ENCODE measurements at regions not wholly inside any gene's neighbourhood (a gene's known extent, or its start where the extent isn't known, plus 50 kb on each side); places are given as distances from the start of the nearest gene placed in this dataset.

DNA sequence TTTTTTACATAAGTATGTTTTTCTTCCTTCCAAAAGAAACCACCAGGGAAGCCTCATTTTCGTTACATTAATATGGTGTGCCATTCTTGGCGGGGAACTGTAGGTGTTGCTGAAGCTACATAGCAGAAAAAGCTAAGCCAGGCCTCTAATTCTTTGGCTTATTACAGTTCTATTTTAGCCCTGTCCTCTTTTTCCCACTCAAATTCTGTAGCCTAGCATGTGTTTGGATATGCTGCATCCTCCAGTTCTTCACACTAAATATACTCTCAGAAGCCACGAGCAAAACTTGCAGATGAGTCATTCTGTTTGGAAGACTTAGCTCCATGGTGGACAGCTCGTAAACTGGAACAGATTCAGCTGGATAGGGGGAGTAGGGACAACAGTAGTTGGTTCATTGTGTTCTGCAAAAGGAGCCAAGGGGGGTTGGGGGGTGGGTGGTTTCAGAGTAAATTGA lies 369.4 kb downstream of the TMEM161B start:
- SMC1A ChIA-PET (ENCODE audit: uncharacterized antibody, unreplicated experiment), result interaction anchor here (0.8 kb wide), 1 partner anchor 12 kb away, joined by 3 read pairs; no protein-coding TSS in a partner anchor

DNA sequence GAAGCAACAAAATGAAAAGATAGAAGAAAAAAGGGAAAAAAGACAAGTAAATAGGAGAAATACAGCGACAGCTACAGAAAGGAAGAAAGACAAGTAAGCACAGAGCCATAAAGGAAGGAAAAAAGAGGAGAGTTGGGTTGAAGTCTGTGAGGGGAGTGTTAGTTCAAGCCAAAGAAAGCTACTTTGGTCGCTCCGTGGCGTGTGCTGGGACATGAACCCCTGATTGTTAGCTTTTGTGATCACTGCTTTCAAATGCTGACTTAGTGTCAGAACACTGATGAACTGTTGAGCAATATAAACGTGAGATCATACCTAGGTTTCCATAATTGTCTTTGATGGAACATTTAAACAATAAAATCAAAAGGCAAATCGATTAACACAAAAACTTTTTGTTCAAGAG lies 370.1 kb downstream of the TMEM161B start:
- H3K27ac ChIP-seq (ENCODE audit: control insufficient read depth, insufficient read depth), result no peak overlapping the region
- H3K36me3 ChIP-seq (ENCODE audit: control insufficient read depth in 2 of 2, insufficient read depth in 2 of 2, low read length in 1 of 2), result no peaks in the 10 kb centered on the region
- no peaks in the 10 kb centered on the region for H3K79me2 ChIP-seq (ENCODE audit: control insufficient read depth, insufficient read depth, low read length)
- 37% methylated on average over 6 of the region's 6 CpGs for WGBS (ENCODE audit: insufficient coverage, insufficient replicate concordance, low lambda C conversion rate, missing lambda C conversion rate)
- BruUV-seq (replicated peaks), result no TSS peak
- ChIA-PET POLR2A (no interaction called here), RAD21 (ENCODE audit: unreplicated experiment) (interaction anchor here (0.7 kb wide), 1 partner anchor 18 kb away, joined by 3 read pairs; no protein-coding TSS in a partner anchor), CTCF (interaction anchor here (0.8 kb wide), 1 partner anchor 117 kb away, joined by 4 read pairs; no protein-coding TSS in a partner anchor), SMC1A (ENCODE audit: uncharacterized antibody, unreplicated experiment) (interaction anchor here (1.1 kb wide), 1 partner anchor 20 kb away, joined by 3 read pairs; no protein-coding TSS in a partner anchor)
- intact Hi-C loops (cut with micrococcal nuclease; ENCODE audit: unreplicated experiment) (no loop called here), in situ Hi-C loops (cut with MboI) (no loop called here)
- H3K9me3 ChIP-seq (replicated peaks; ENCODE audit: control insufficient read depth, insufficient read depth, low read length), result no peaks in the 10 kb centered on the region
- no peak overlapping the region for H3K9ac ChIP-seq (ENCODE audit: control insufficient read depth, insufficient read depth, low read length)
- H4K20me1 ChIP-seq (ENCODE audit: control insufficient read depth, insufficient read depth), result no peaks in the 10 kb centered on the region
- FAIRE-seq, result no peak
- H3K4me1 ChIP-seq (ENCODE audit: control insufficient read depth, insufficient read depth, low read length), result no peaks in the 10 kb centered on the region
- H3K27me3 ChIP-seq (replicated peaks in 1 of 2; ENCODE audit: control insufficient read depth in 2 of 2, insufficient read depth in 2 of 2, low read length in 1 of 2), result peaks cover 0 to 1% of the 10 kb centered on the region in 2 experiments; a peak in 2 of 4 replicates
- no peak overlapping the region for H3K4me3 ChIP-seq
- no peak overlapping the region for H3K4me2 ChIP-seq (ENCODE audit: control insufficient read depth, insufficient read depth)
- H2AFZ ChIP-seq (ENCODE audit: control insufficient read depth, low read depth, low read length), result no peak overlapping the region
- no peak for ATAC-seq
- DNase-seq (ENCODE audit: low read depth, low spot score), result no peak
- TF ChIP-seq, protein P1, sequence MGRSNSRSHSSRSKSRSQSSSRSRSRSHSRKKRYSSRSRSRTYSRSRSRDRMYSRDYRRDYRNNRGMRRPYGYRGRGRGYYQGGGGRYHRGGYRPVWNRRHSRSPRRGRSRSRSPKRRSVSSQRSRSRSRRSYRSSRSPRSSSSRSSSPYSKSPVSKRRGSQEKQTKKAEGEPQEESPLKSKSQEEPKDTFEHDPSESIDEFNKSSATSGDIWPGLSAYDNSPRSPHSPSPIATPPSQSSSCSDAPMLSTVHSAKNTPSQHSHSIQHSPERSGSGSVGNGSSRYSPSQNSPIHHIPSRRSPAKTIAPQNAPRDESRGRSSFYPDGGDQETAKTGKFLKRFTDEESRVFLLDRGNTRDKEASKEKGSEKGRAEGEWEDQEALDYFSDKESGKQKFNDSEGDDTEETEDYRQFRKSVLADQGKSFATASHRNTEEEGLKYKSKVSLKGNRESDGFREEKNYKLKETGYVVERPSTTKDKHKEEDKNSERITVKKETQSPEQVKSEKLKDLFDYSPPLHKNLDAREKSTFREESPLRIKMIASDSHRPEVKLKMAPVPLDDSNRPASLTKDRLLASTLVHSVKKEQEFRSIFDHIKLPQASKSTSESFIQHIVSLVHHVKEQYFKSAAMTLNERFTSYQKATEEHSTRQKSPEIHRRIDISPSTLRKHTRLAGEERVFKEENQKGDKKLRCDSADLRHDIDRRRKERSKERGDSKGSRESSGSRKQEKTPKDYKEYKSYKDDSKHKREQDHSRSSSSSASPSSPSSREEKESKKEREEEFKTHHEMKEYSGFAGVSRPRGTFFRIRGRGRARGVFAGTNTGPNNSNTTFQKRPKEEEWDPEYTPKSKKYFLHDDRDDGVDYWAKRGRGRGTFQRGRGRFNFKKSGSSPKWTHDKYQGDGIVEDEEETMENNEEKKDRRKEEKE (IDR thresholded peaks at IDR 0.05), result no peak
- no peak for TF ChIP-seq CHD2 (IDR thresholded peaks at IDR 0.05; ENCODE audit: borderline replicate concordance, low read depth, low read length)
- no peak for TF ChIP-seq NFYB (IDR thresholded peaks at IDR 0.05; ENCODE audit: insufficient read depth, low read depth, low read length)
- TF ChIP-seq NBN (IDR thresholded peaks at IDR 0.05), result no peak
- TF ChIP-seq FOXK2 (IDR thresholded peaks at IDR 0.05), result no peak
- no peak for TF ChIP-seq RAD21 (IDR thresholded peaks at IDR 0.05; ENCODE audit: insufficient read depth, low read depth, low read length)
- TF ChIP-seq, protein P2, sequence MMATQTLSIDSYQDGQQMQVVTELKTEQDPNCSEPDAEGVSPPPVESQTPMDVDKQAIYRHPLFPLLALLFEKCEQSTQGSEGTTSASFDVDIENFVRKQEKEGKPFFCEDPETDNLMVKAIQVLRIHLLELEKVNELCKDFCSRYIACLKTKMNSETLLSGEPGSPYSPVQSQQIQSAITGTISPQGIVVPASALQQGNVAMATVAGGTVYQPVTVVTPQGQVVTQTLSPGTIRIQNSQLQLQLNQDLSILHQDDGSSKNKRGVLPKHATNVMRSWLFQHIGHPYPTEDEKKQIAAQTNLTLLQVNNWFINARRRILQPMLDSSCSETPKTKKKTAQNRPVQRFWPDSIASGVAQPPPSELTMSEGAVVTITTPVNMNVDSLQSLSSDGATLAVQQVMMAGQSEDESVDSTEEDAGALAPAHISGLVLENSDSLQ (IDR thresholded peaks at IDR 0.05), result no peak
- no peak for TF ChIP-seq RELA (IDR thresholded peaks at IDR 0.05; ENCODE audit: borderline replicate concordance, partially characterized antibody)

More for the DNA sequence above, 369.4 kb downstream of the TMEM161B start:
- Histone ChIP-seq H3K27me3 (replicated peaks in 1 of 2; ENCODE audit: control insufficient read depth in 2 of 2, insufficient read depth in 2 of 2, low read length in 1 of 2) (peaks cover 0 to 1% of the 10 kb centered on the region in 2 experiments; a peak in 2 of 4 replicates), H3K4me3 (no peak overlapping the region), H3K9ac (ENCODE audit: control insufficient read depth, insufficient read depth, low read length) (no peak overlapping the region), H4K20me1 (ENCODE audit: control insufficient read depth, insufficient read depth) (no peaks in the 10 kb centered on the region), H2AFZ (ENCODE audit: control insufficient read depth, low read depth, low read length) (no peak overlapping the region), H3K4me2 (ENCODE audit: control insufficient read depth, insufficient read depth) (no peak overlapping the region), H3K9me3 (replicated peaks; ENCODE audit: control insufficient read depth, insufficient read depth, low read length) (no peaks in the 10 kb centered on the region), H3K4me1 (ENCODE audit: control insufficient read depth, insufficient read depth, low read length) (no peaks in the 10 kb centered on the region), H3K27ac (ENCODE audit: control insufficient read depth, insufficient read depth) (no peak overlapping the region), H3K79me2 (ENCODE audit: control insufficient read depth, insufficient read depth, low read length) (no peaks in the 10 kb centered on the region), H3K36me3 (ENCODE audit: control insufficient read depth in 2 of 2, insufficient read depth in 2 of 2, low read length in 1 of 2) (no peaks in the 10 kb centered on the region)
- WGBS (ENCODE audit: insufficient coverage, insufficient replicate concordance, low lambda C conversion rate, missing lambda C conversion rate), result 18% methylated on average over 4 of the region's 4 CpGs
- no TSS peak for BruUV-seq (replicated peaks)
- in situ Hi-C loops (cut with MboI) (no loop called here), intact Hi-C loops (cut with micrococcal nuclease; ENCODE audit: unreplicated experiment) (no loop called here)
- ChIA-PET CTCF (interaction anchor here (0.8 kb wide), 1 partner anchor 1601 kb away, joined by 3 read pairs; no protein-coding TSS in a partner anchor), RAD21 (ENCODE audit: unreplicated experiment) (no interaction called here), POLR2A (no interaction called here)
- TF ChIP-seq NR2F1 (conservative IDR thresholded peaks at IDR 0.05) (no peak), NFYA (IDR thresholded peaks at IDR 0.05; ENCODE audit: borderline replicate concordance, low read depth, low read length) (no peak)
- TF ChIP-seq, protein P3, sequence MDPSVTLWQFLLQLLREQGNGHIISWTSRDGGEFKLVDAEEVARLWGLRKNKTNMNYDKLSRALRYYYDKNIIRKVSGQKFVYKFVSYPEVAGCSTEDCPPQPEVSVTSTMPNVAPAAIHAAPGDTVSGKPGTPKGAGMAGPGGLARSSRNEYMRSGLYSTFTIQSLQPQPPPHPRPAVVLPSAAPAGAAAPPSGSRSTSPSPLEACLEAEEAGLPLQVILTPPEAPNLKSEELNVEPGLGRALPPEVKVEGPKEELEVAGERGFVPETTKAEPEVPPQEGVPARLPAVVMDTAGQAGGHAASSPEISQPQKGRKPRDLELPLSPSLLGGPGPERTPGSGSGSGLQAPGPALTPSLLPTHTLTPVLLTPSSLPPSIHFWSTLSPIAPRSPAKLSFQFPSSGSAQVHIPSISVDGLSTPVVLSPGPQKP (IDR thresholded peaks at IDR 0.05; ENCODE audit: low read depth, low read length), result no peak
- FAIRE-seq, result no peak
- DNase-seq (ENCODE audit: low read depth, low spot score), result no peak
- ATAC-seq, result no peak

Data from GM12878 (cell line).